H1 (cell line): ENCODE measurements at regions not wholly inside any gene's neighbourhood (a gene's known extent, or its start where the extent isn't known, plus 50 kb on each side); places are given as distances from the start of the nearest gene placed in this dataset.

Source experiments
- CEBPB ChIP-seq: IDR thresholded peaks from 2 replicates; pipeline ENCODE4 v1.6.1; 2012; ENCODE audit warnings: low read depth, low read length
- CREB1 ChIP-seq: IDR thresholded peaks from 2 replicates; pipeline ENCODE4 v1.6.1; 2012; ENCODE audit warnings: inconsistent platforms
- CTCF ChIP-seq, 3 experiments: IDR thresholded peaks; 1 replicate in 2 of 3; 2 replicates in 1 of 3; pipeline versions ENCODE4 v1.5.1 to v1.6.1; 2011; ENCODE audit warnings: low read length in 3 of 3, mild to moderate bottlenecking in 3 of 3, inconsistent platforms in 2 of 3, low read depth in 1 of 3, moderate library complexity in 1 of 3; ENCODE audit not compliant: insufficient read depth in 1 of 3; ENCODE audit errors: control extremely low read depth in 1 of 3
- E2F6 ChIP-seq: IDR thresholded peaks from 2 replicates; pipeline ENCODE4 v1.6.1; 2012; ENCODE audit warnings: inconsistent platforms
- KDM1A ChIP-seq: fragments of 200-600, 300-600 bp; sonication (generic); IDR thresholded peaks from 2 replicates; pipeline ENCODE4 v1.7.1; 2016; ENCODE audit warnings: mild to moderate bottlenecking, low read length, borderline replicate concordance
- MAX ChIP-seq: IDR thresholded peaks from 2 replicates; pipeline ENCODE4 v1.6.1; 2012; ENCODE audit warnings: inconsistent platforms
- POLR2A ChIP-seq, 2 experiments: IDR thresholded peaks; 1 replicate in 1 of 2; 2 replicates in 1 of 2; pipeline ENCODE4 v1.6.1; 2011; ENCODE audit warnings: low read depth in 2 of 2, low read length in 2 of 2, mild to moderate bottlenecking in 2 of 2; ENCODE audit errors: control extremely low read depth in 1 of 2
- POLR2AphosphoS5 ChIP-seq: IDR thresholded peaks from 2 replicates; pipeline ENCODE4 v1.6.1; 2011; ENCODE audit warnings: low read depth, low read length
- RNF2 ChIP-seq: fragments of 200-900, 300-1000 bp; sonication (generic); IDR thresholded peaks from 2 replicates; pipeline ENCODE4 v1.7.1; 2016; ENCODE audit warnings: borderline replicate concordance, low read depth, mild to moderate bottlenecking, antibody characterized with exemption, low read length; ENCODE audit not compliant: poor library complexity, severe bottlenecking; ENCODE audit errors: missing control alignments
- SRF ChIP-seq: IDR thresholded peaks from 2 replicates; pipeline ENCODE4 v1.6.1; 2011; ENCODE audit warnings: mild to moderate bottlenecking, low read depth, low read length, moderate library complexity
- TAF1 ChIP-seq: IDR thresholded peaks from 2 replicates; pipeline ENCODE4 v1.6.1; 2011; ENCODE audit warnings: mild to moderate bottlenecking, low read depth, low read length
- TEAD4 ChIP-seq: IDR thresholded peaks from 2 replicates; pipeline ENCODE4 v1.6.1; 2012; ENCODE audit warnings: low read depth, low read length, inconsistent platforms, mixed read lengths
- ZNF274 ChIP-seq: IDR thresholded peaks from 2 replicates; pipeline ENCODE4 v1.7.0; 2012; ENCODE audit warnings: low read length, borderline replicate concordance; ENCODE audit errors: extremely low read depth

GRCh38 chr12:90618586-90618985 is 336.4 kb downstream of the CCER1 start:
- TF ChIP-seq CTCF (IDR thresholded peaks at IDR 0.05; ENCODE audit: control extremely low read depth in 1 of 3, insufficient read depth in 1 of 3, low read depth in 1 of 3, low read length in 3 of 3) (no peak), POLR2A (IDR thresholded peaks at IDR 0.05; ENCODE audit: control extremely low read depth in 1 of 2, low read depth in 2 of 2, low read length in 2 of 2) (no peak), SRF (no peak), CREB1 (no peak), TEAD4 (no peak), MAX (no peak), RNF2 (no peak), TAF1 (no peak), CEBPB (no peak), KDM1A (no peak), POLR2AphosphoS5 (no peak), ZNF274 (no peak), E2F6 (no peak)
